ENCODE measurements at regions not wholly inside any gene's neighbourhood (a gene's known extent, or its start where the extent isn't known, plus 50 kb on each side); places are given as distances from the start of the nearest gene placed in this dataset.

- DNase-seq: no peak
Observed at GRCh38 chr2:144705328-144706245, 185.7 kb upstream of the ZEB2 start.

- DNase-seq: no peak
Observed at GRCh38 chr2:144704709-144705095, 184.8 kb upstream of the ZEB2 start.

GRCh38 chr2:144703852-144704708 lies 184.2 kb upstream of the ZEB2 start:
- DNase-seq: no peak

GRCh38 chr2:144702051-144702450 lies 182.1 kb upstream of the ZEB2 start:
- no peak for DNase-seq

- no peak for DNase-seq
Observed at GRCh38 chr2:144701259-144701658, 181.3 kb upstream of the ZEB2 start.

- no peak for DNase-seq
Observed at GRCh38 chr2:144698156-144698555, 178.2 kb upstream of the ZEB2 start.

GRCh38 chr2:144695657-144696056 lies 175.7 kb upstream of the ZEB2 start:
- no peak for DNase-seq

GRCh38 chr2:144694456-144694855 lies 174.5 kb upstream of the ZEB2 start:
- no peak for DNase-seq

GRCh38 chr2:144693179-144693578 lies 173.3 kb upstream of the ZEB2 start:
- DNase-seq: no peak

GRCh38 chr2:144692661-144693060 lies 172.7 kb upstream of the ZEB2 start:
- DNase-seq: no peak

- DNase-seq: no peak
Observed at GRCh38 chr2:144690771-144691170, 170.9 kb upstream of the ZEB2 start.

- no peak for DNase-seq
Observed at GRCh38 chr2:144686518-144687215, 166.7 kb upstream of the ZEB2 start.

GRCh38 chr2:144683966-144684365 lies 164.0 kb upstream of the ZEB2 start:
- DNase-seq: no peak

GRCh38 chr2:144683107-144683753 lies 163.3 kb upstream of the ZEB2 start:
- DNase-seq: no peak

GRCh38 chr2:144682248-144682647 lies 162.3 kb upstream of the ZEB2 start:
- DNase-seq: no peak

GRCh38 chr2:144681389-144681788 lies 161.5 kb upstream of the ZEB2 start:
- no peak for DNase-seq

- DNase-seq: no peak
Observed at GRCh38 chr2:144679942-144680341, 160.0 kb upstream of the ZEB2 start.

GRCh38 chr2:144678736-144679135 lies 158.8 kb upstream of the ZEB2 start:
- no peak for DNase-seq

- DNase-seq: no peak
Observed at GRCh38 chr2:144675731-144676130, 155.8 kb upstream of the ZEB2 start.

- DNase-seq: no peak
Observed at GRCh38 chr2:144675331-144675730, 155.4 kb upstream of the ZEB2 start.

GRCh38 chr2:144674071-144674470 lies 154.2 kb upstream of the ZEB2 start:
- DNase-seq: no peak

- no peak for DNase-seq
Observed at GRCh38 chr2:144673456-144673855, 153.5 kb upstream of the ZEB2 start.

Data from NCI-H187 treated with DMSO at 0.1 percent for 48 hours (cell line).